IMR-90 (cell line): ENCODE measurements at regions not wholly inside any gene's neighbourhood (a gene's known extent, or its start where the extent isn't known, plus 50 kb on each side); places are given as distances from the start of the nearest gene placed in this dataset.

Experiments
- CEBPB ChIP-seq: IDR thresholded peaks from 2 replicates; pipeline ENCODE4 v1.6.1; 2012; ENCODE audit warnings: low read depth, low read length, improper control_type of control experiment
- CHD1 ChIP-seq: IDR thresholded peaks from 2 replicates; pipeline ENCODE4 v1.6.1; 2012; ENCODE audit warnings: low read depth, low read length, improper control_type of control experiment
- FOS ChIP-seq: fragments of 150-350 bp; IDR thresholded peaks from 2 replicates; pipeline ENCODE4 v1.6.1; 2016; ENCODE audit warnings: low read depth, low read length
- MAFK ChIP-seq: IDR thresholded peaks from 2 replicates; pipeline ENCODE4 v1.6.1; 2012; ENCODE audit warnings: low read depth, low read length, improper control_type of control experiment
- MXI1 ChIP-seq: IDR thresholded peaks from 2 replicates; pipeline ENCODE4 v1.6.1; 2012; ENCODE audit warnings: low read depth, mild to moderate bottlenecking, low read length, moderate library complexity, borderline replicate concordance
- NFE2L2 ChIP-seq: fragments of 150-350 bp; IDR thresholded peaks from 2 replicates; pipeline ENCODE4 v1.6.1; 2016; ENCODE audit warnings: low read depth, mild to moderate bottlenecking, low read length
- POLR2A ChIP-seq: IDR thresholded peaks from 2 replicates; pipeline ENCODE4 v1.6.1; 2012; ENCODE audit warnings: mild to moderate bottlenecking, low read depth, low read length
- RAD21 ChIP-seq: IDR thresholded peaks from 2 replicates; pipeline ENCODE4 v1.6.1; 2012; ENCODE audit warnings: low read length, improper control_type of control experiment
- RCOR1 ChIP-seq: IDR thresholded peaks from 2 replicates; pipeline ENCODE4 v1.6.1; 2012; ENCODE audit warnings: mild to moderate bottlenecking, low read length, improper control_type of control experiment; ENCODE audit not compliant: insufficient replicate concordance
- RFX5 ChIP-seq: IDR thresholded peaks from 2 replicates; pipeline ENCODE4 v1.8.0; 2012; ENCODE audit warnings: low read depth, mild to moderate bottlenecking, low read length, moderate library complexity
- SMC3 ChIP-seq: fragments of 150-350 bp; IDR thresholded peaks from 2 replicates; pipeline ENCODE4 v1.6.1; 2016; ENCODE audit warnings: low read depth, mild to moderate bottlenecking, antibody characterized with exemption, low read length, moderate library complexity
- TF ChIP-seq, protein P1 (sequence below): conservative IDR thresholded peaks from 2 replicates; pipeline ENCODE4 v1.5.1; 2012; ENCODE audit warnings: mild to moderate bottlenecking, low read depth, low read length, improper control_type of control experiment
- TF ChIP-seq, protein P2 (sequence below): fragments of 150-350 bp; IDR thresholded peaks from 2 replicates; pipeline ENCODE4 v1.6.1; 2017; ENCODE audit warnings: mild to moderate bottlenecking, antibody characterized with exemption, low read length, low read depth
- TF ChIP-seq, protein P3 (sequence below): fragments of 150-350 bp; IDR thresholded peaks from 2 replicates; pipeline ENCODE4 v1.6.1; 2016; ENCODE audit warnings: low read depth, mild to moderate bottlenecking, low read length, moderate library complexity, borderline replicate concordance

DNA sequence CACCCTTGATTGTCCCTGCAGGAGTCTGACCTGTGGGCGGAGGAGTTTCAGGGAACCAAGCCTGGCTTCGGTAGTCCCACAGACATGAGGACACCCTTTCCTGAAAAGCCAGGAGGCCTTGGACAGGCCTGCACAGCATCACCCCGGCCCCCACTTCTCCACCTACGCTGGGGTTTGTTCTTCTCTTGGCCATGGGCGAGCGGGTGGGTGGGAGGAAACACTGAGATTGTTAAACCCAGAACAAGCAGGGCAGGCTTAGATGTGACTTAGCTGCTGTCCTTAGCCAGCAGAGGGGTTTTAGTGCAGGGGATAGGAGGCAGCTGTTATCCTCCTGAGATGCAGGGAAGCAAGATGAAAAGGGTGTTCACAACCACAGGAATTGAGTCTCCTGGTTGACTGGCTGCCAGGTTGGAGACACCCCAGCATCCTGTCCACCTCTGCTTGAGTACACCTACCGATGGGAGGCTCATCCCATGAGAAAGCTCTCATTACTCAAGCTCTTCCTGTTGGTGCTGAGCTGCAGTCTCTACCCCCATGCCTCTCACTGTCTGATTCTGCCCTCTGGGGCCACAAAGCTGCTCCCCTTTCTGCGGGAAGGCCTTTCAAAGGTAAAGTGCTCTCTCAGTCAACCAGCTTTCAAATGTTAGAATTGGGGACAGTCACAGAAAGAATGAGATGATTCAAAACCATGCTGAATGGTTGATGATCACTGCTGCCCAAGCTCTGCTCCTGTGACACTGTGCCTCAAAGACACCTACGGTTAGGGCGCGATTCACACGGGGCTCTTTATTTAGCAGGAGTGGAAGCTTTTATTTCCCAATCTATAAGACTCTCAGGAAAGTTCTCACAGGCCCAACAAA is 86.3 kb downstream of the IRF2BPL start:
- TF ChIP-seq POLR2A, result no peak
- TF ChIP-seq, protein P1, sequence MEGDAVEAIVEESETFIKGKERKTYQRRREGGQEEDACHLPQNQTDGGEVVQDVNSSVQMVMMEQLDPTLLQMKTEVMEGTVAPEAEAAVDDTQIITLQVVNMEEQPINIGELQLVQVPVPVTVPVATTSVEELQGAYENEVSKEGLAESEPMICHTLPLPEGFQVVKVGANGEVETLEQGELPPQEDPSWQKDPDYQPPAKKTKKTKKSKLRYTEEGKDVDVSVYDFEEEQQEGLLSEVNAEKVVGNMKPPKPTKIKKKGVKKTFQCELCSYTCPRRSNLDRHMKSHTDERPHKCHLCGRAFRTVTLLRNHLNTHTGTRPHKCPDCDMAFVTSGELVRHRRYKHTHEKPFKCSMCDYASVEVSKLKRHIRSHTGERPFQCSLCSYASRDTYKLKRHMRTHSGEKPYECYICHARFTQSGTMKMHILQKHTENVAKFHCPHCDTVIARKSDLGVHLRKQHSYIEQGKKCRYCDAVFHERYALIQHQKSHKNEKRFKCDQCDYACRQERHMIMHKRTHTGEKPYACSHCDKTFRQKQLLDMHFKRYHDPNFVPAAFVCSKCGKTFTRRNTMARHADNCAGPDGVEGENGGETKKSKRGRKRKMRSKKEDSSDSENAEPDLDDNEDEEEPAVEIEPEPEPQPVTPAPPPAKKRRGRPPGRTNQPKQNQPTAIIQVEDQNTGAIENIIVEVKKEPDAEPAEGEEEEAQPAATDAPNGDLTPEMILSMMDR, result no peak
- TF ChIP-seq, protein P2, sequence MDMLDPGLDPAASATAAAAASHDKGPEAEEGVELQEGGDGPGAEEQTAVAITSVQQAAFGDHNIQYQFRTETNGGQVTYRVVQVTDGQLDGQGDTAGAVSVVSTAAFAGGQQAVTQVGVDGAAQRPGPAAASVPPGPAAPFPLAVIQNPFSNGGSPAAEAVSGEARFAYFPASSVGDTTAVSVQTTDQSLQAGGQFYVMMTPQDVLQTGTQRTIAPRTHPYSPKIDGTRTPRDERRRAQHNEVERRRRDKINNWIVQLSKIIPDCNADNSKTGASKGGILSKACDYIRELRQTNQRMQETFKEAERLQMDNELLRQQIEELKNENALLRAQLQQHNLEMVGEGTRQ, result no peak
- no peak for TF ChIP-seq SMC3
- TF ChIP-seq RFX5, result no peak
- no peak for TF ChIP-seq NFE2L2
- TF ChIP-seq, protein P3, sequence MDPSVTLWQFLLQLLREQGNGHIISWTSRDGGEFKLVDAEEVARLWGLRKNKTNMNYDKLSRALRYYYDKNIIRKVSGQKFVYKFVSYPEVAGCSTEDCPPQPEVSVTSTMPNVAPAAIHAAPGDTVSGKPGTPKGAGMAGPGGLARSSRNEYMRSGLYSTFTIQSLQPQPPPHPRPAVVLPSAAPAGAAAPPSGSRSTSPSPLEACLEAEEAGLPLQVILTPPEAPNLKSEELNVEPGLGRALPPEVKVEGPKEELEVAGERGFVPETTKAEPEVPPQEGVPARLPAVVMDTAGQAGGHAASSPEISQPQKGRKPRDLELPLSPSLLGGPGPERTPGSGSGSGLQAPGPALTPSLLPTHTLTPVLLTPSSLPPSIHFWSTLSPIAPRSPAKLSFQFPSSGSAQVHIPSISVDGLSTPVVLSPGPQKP, result no peak
- TF ChIP-seq RAD21, result no peak
- no peak for TF ChIP-seq MXI1
- TF ChIP-seq CEBPB, result no peak
- no peak for TF ChIP-seq CHD1
- no peak for TF ChIP-seq FOS
- no peak for TF ChIP-seq RCOR1
- no peak for TF ChIP-seq MAFK
